ENCODE measurements at regions not wholly inside any gene's neighbourhood (a gene's known extent, or its start where the extent isn't known, plus 50 kb on each side); places are given as distances from the start of the nearest gene placed in this dataset.
"Not testable (repeated sequence)": the region's sequence is repeated elsewhere in the genome, so short reads cannot be mapped to it uniquely, and the experiment has no call there.

DNA sequence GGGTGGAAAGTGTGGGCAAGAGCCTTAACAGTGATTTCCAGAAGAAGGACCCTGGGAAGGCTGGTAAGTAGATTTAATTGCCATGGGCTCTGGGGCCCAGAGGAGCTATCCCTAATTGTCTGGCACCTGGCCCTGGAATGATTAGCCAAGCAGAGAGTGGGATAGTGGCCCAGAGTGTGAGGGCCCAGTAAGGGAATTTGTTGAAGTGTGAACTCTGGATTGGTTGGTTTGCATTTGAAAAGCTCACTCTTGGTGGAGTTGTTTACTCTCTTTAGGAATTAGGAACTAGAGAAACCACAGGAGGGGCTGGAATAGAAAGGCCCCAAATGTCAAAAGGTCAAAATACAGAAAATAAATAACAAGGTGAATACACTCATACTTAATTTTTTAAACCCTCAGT lies 207.1 kb downstream of the GABRG2 start (continued):
- no peak for TF ChIP-seq ELF1 (IDR thresholded peaks at IDR 0.05)

DNA sequence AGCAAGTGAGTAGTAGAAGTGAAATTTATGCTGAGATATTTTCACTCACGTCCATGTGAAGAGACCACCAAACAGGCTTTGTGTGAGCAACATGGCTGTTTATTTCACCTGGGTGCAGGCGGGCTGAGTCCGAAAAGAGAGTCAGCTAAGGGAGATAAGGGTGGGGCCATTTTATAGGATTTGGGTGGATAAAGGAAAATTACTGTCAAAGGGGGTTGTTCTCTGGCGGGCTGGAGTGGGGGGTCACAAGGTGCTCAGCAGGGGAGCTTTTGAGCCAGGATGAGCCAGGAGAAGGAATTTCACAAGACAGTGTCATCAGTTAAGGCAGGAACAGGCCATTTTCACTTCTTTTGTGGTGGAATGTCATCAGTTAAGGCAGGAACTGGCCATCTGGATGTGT lies 207.8 kb downstream of the GABRG2 start:
- H4K20me1 ChIP-seq (ENCODE audit: insufficient read depth); H3K4me2 ChIP-seq; H3F3A ChIP-seq (replicated peaks; ENCODE audit: insufficient read depth); H3K9ac ChIP-seq; H3K27me3 ChIP-seq (ENCODE audit: insufficient read depth); POLR2A ChIA-PET; H3K27ac ChIP-seq (ENCODE audit: low read depth in 2 of 2, low read length in 1 of 2); H3K79me2 ChIP-seq (ENCODE audit: insufficient read depth); H3K4me3 ChIP-seq (ENCODE audit: low read depth in 2 of 2, low read length in 1 of 2); H3K9me3 ChIP-seq; H3K36me3 ChIP-seq (replicated peaks in 1 of 2; ENCODE audit: control insufficient read depth in 1 of 2, insufficient read depth in 2 of 2, low read length in 1 of 2); DNase-seq; H3K4me1 ChIP-seq (ENCODE audit: control insufficient read depth in 1 of 2, insufficient read depth in 2 of 2, low read depth in 1 of 2, low read length in 1 of 2); H3K9me2 ChIP-seq; CTCF ChIA-PET; H2AFZ ChIP-seq (ENCODE audit: low read depth): not testable (repeated sequence)
- 10% methylated on average over 4 of the region's 4 CpGs for WGBS (ENCODE audit: low lambda C conversion rate)

DNA sequence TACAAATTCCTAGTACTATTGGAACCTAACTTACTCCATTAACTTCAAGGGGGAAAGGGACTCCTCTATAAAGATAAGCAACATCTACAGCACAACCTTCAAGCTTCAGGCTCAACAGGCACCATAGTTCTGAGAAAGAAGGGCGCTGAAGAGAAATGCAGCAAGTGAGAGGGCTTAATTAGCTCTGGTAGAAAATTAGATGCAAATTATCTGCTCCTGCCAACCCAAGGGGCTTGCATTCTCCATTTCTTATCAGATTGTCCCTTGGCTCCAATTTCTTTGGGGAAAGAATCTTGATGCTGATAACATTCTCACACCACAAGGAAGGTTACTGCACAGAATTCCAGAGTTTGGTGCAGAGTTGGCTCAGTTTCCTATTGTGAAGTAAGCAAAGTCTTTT lies 214.6 kb downstream of the GABRG2 start:
- Histone ChIP-seq H3K36me3 (replicated peaks in 1 of 2; ENCODE audit: control insufficient read depth in 1 of 2, insufficient read depth in 2 of 2, low read length in 1 of 2) (no peaks in the 10 kb centered on the region), H3K9me2 (no peaks in the 10 kb centered on the region), H3K4me3 (ENCODE audit: low read depth in 2 of 2, low read length in 1 of 2) (no peak overlapping the region), H3K27me3 (ENCODE audit: insufficient read depth) (no peaks in the 10 kb centered on the region), H3K4me2 (no peak overlapping the region), H3K79me2 (ENCODE audit: insufficient read depth) (no peaks in the 10 kb centered on the region), H3K27ac (ENCODE audit: low read depth in 2 of 2, low read length in 1 of 2) (no peak overlapping the region), H3K4me1 (ENCODE audit: control insufficient read depth in 1 of 2, insufficient read depth in 2 of 2, low read depth in 1 of 2, low read length in 1 of 2) (no peaks in the 10 kb centered on the region), H4K20me1 (ENCODE audit: insufficient read depth) (no peaks in the 10 kb centered on the region), H2AFZ (ENCODE audit: low read depth) (no peak overlapping the region), H3F3A (replicated peaks; ENCODE audit: insufficient read depth) (no peaks in the 10 kb centered on the region), H3K9ac (no peak overlapping the region), H3K9me3 (no peaks in the 10 kb centered on the region)
- no peak for TF ChIP-seq USF1 (IDR thresholded peaks at IDR 0.05; ENCODE audit: borderline replicate concordance, low read depth)
- no peak for TF ChIP-seq EP300 (IDR thresholded peaks at IDR 0.05; ENCODE audit: borderline replicate concordance in 1 of 2, low read depth in 1 of 2, low read length in 1 of 2)
- TF ChIP-seq, protein P1, sequence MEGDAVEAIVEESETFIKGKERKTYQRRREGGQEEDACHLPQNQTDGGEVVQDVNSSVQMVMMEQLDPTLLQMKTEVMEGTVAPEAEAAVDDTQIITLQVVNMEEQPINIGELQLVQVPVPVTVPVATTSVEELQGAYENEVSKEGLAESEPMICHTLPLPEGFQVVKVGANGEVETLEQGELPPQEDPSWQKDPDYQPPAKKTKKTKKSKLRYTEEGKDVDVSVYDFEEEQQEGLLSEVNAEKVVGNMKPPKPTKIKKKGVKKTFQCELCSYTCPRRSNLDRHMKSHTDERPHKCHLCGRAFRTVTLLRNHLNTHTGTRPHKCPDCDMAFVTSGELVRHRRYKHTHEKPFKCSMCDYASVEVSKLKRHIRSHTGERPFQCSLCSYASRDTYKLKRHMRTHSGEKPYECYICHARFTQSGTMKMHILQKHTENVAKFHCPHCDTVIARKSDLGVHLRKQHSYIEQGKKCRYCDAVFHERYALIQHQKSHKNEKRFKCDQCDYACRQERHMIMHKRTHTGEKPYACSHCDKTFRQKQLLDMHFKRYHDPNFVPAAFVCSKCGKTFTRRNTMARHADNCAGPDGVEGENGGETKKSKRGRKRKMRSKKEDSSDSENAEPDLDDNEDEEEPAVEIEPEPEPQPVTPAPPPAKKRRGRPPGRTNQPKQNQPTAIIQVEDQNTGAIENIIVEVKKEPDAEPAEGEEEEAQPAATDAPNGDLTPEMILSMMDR (IDR thresholded peaks at IDR 0.05) = no peak
- TF ChIP-seq MAX (IDR thresholded peaks at IDR 0.05; ENCODE audit: low read depth) = no peak
- no peak for TF ChIP-seq SMC3 (IDR thresholded peaks at IDR 0.05; ENCODE audit: low read depth, low read length)
- no peak for TF ChIP-seq PBX3 (IDR thresholded peaks at IDR 0.05)
- no peak for TF ChIP-seq RFX5 (IDR thresholded peaks at IDR 0.05; ENCODE audit: low read length)
- no peak for TF ChIP-seq REST (IDR thresholded peaks at IDR 0.05; ENCODE audit: low read depth, low read length)
- TF ChIP-seq FOXJ3 (CRISPR knock-in tag; IDR thresholded peaks at IDR 0.05) = no peak
- no peak for TF ChIP-seq TAF1 (IDR thresholded peaks at IDR 0.05; ENCODE audit: borderline replicate concordance, low read depth, low read length)
- TF ChIP-seq JUND (IDR thresholded peaks at IDR 0.05) = no peak
- TF ChIP-seq MEF2A (IDR thresholded peaks at IDR 0.05; ENCODE audit: borderline replicate concordance, low read depth) = no peak
- no peak for TF ChIP-seq GABPA (IDR thresholded peaks at IDR 0.05; ENCODE audit: low read depth)
- TF ChIP-seq TEAD4 (IDR thresholded peaks at IDR 0.05; ENCODE audit: borderline replicate concordance, insufficient read depth) = no peak
- TF ChIP-seq RXRA (IDR thresholded peaks at IDR 0.05; ENCODE audit: borderline replicate concordance, low read depth) = no peak
- no peak for TF ChIP-seq YY1 (IDR thresholded peaks at IDR 0.05; ENCODE audit: low read depth)
- no peak for TF ChIP-seq NRF1 (IDR thresholded peaks at IDR 0.05; ENCODE audit: low read depth, low read length)
- TF ChIP-seq CHD2 (IDR thresholded peaks at IDR 0.05; ENCODE audit: low read length, partially characterized antibody) = no peak
- CTCF ChIA-PET = no interaction called here
- DNase-seq = no peak
- POLR2A ChIA-PET = no interaction called here
- WGBS (ENCODE audit: low lambda C conversion rate) = 0% methylated on average over 1 of the region's 1 CpG

Data from SK-N-SH (cell line).